ENCODE measurements at regions not wholly inside any gene's neighbourhood (a gene's known extent, or its start where the extent isn't known, plus 50 kb on each side); places are given as distances from the start of the nearest gene placed in this dataset.

DNA sequence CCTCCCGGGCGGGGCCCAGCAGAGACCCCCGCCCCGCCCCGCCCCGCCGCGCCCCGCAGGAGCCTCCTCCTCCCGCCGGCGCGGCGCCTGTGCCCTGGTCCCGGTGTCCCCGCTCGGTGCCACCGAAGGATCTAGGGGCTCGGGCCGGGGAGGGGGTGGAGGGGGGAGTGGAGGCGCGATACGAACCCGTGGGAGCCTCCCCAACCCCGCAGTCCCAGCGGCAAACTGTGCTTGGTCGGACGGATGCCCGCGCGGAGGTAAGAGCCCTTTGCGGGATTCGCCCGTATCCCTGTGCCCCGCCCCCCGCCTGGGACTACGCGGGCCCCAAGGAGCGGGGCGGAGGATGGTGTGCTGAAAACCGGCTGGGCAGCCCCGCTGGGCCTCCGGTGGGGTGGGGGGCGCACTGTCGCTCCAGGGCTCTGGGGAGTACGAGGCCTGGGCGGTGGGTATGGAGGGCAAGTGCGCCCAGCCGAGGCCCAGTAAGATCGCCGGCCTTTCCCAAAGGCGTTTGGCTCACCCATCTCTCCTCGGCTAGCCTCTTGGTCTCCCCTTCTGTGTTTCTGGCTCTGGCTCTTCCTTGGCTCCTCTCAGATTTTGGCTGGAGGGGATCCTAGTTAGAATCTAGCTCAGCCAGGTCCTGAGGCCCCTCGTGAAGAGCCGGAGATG is 65.6 kb upstream of the POLG start:
- POLR2A ChIA-PET (ENCODE audit: low non-redundant PET): interaction anchor here (1.0 kb wide), 1 partner anchor 21 kb away, joined by 3 read pairs; no protein-coding TSS in a partner anchor
- CTCF ChIA-PET: interaction anchor here (1.0 to 6.0 kb wide), 5 partner anchors 11 to 61 kb away, joined by 3 to 84 read pairs (median 4); no protein-coding TSS in a partner anchor
- no peak overlapping the region for H3K27ac ChIP-seq
- TF ChIP-seq, protein P1, sequence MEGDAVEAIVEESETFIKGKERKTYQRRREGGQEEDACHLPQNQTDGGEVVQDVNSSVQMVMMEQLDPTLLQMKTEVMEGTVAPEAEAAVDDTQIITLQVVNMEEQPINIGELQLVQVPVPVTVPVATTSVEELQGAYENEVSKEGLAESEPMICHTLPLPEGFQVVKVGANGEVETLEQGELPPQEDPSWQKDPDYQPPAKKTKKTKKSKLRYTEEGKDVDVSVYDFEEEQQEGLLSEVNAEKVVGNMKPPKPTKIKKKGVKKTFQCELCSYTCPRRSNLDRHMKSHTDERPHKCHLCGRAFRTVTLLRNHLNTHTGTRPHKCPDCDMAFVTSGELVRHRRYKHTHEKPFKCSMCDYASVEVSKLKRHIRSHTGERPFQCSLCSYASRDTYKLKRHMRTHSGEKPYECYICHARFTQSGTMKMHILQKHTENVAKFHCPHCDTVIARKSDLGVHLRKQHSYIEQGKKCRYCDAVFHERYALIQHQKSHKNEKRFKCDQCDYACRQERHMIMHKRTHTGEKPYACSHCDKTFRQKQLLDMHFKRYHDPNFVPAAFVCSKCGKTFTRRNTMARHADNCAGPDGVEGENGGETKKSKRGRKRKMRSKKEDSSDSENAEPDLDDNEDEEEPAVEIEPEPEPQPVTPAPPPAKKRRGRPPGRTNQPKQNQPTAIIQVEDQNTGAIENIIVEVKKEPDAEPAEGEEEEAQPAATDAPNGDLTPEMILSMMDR (conservative IDR thresholded peaks at IDR 0.05; ENCODE audit: low read depth): no peak
- DNase-seq (ENCODE audit: low spot score): no peak

DNA sequence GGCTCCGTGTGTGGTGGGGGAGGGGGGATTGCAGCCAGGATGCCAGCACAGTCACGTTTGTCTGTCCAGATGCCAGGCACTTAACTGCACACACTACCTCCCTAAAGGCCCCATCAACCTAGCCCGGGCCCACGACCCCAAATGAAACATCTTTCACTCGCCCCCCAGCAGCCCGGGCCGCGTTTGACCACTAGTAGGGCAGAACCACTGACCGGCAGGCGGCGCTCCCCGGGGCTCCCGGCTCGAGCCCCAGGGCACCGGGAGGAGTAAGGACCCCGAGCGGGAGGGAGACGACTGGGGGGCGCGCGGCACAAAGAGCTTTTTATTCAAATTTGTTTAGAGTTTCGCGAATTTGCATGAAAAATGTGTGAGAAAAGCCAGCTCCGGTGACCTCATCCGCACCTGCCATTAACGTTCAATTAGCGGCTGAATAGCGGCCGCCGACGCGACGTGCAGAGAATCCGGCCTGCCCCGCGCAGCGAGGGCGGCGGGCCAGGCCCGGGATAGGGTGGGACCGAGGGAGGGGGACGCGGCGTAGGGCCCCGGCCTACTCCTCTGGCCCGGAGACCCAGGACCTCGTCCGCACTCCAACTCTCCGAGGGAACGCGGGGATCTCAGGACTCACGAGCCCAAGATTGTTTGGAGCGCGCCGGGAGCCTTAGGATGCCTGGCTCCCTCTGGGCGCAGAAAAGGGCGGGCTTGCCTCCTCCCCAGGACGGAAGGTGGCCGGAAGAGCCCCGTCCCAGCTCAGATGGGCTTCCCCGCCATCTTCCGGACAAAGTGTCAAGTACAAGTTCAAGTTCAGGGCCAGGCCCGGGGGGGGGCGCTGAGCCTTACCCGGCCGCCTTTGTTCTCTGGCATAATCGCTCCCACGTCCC is 64.9 kb upstream of the POLG start:
- TF ChIP-seq, protein P1 (conservative IDR thresholded peaks at IDR 0.05; ENCODE audit: low read depth): peak; percentile 12; the same call in 1 of the 2 replicates
- POLR2A ChIA-PET (ENCODE audit: low non-redundant PET): interaction anchor here (1.0 kb wide), 1 partner anchor 20 kb away, joined by 3 read pairs; no protein-coding TSS in a partner anchor
- peak; percentile 57 for DNase-seq (ENCODE audit: low spot score)
- CTCF ChIA-PET: interaction anchor here (1.0 to 6.0 kb wide), 5 partner anchors 10 to 60 kb away, joined by 3 to 84 read pairs (median 4); no protein-coding TSS in a partner anchor
- no peak overlapping the region for H3K27ac ChIP-seq

DNA sequence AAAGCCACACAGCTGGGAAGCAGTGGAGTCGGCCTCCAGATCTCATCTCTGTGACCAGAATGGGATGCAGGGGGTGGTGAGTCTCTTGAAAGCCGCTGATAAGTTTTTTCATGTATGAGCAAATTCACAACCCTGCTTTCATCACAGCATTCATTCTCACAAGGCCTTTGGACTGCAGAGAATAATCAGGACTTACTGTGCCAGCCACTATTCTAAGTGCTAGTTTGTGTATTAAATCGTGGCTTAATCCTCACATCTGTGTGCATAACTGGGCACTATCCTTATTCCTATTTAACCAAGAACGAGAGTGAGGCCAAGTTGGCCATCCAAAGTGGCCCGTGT is 64.2 kb upstream of the POLG start:
- no peak overlapping the region for H3K27ac ChIP-seq
- DNase-seq (ENCODE audit: low spot score): no peak
- ChIA-PET POLR2A (ENCODE audit: low non-redundant PET) (interaction anchor here (1.0 kb wide), 1 partner anchor 19 kb away, joined by 3 read pairs; no protein-coding TSS in a partner anchor), CTCF (interaction anchor here (1.0 to 6.0 kb wide), 4 partner anchors 9 to 40 kb away, joined by 3 to 84 read pairs (median 4); no protein-coding TSS in a partner anchor)
- TF ChIP-seq, protein P1 (conservative IDR thresholded peaks at IDR 0.05; ENCODE audit: low read depth): no peak

DNA sequence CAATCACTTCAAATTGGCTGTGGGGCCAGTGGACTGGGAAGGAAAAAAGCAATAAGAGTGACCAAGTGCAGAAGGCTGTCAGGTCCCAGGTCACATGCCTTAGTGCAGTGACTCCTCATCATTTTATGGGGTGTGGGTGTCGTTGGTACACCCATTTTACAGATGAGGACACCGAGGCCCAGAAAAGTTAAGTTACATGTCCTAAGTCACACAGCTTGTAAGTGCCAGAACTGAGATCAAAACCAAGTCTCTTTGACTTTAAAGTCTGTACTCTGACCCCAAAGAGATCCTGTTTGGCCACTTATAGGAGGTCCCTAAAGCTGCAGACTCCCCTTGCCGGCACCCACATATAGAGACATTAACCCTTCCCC is 63.0 kb upstream of the POLG start:
- CTCF ChIA-PET: interaction anchor here (6.0 kb wide), 1 partner anchor 39 kb away, joined by 84 read pairs; no protein-coding TSS in a partner anchor
- POLR2A ChIA-PET (ENCODE audit: low non-redundant PET): no interaction called here
- H3K27ac ChIP-seq: no peak overlapping the region; the same call in 1 of the 2 replicates
- DNase-seq (ENCODE audit: low spot score): no peak
- TF ChIP-seq, protein P1 (conservative IDR thresholded peaks at IDR 0.05; ENCODE audit: low read depth): no peak

DNA sequence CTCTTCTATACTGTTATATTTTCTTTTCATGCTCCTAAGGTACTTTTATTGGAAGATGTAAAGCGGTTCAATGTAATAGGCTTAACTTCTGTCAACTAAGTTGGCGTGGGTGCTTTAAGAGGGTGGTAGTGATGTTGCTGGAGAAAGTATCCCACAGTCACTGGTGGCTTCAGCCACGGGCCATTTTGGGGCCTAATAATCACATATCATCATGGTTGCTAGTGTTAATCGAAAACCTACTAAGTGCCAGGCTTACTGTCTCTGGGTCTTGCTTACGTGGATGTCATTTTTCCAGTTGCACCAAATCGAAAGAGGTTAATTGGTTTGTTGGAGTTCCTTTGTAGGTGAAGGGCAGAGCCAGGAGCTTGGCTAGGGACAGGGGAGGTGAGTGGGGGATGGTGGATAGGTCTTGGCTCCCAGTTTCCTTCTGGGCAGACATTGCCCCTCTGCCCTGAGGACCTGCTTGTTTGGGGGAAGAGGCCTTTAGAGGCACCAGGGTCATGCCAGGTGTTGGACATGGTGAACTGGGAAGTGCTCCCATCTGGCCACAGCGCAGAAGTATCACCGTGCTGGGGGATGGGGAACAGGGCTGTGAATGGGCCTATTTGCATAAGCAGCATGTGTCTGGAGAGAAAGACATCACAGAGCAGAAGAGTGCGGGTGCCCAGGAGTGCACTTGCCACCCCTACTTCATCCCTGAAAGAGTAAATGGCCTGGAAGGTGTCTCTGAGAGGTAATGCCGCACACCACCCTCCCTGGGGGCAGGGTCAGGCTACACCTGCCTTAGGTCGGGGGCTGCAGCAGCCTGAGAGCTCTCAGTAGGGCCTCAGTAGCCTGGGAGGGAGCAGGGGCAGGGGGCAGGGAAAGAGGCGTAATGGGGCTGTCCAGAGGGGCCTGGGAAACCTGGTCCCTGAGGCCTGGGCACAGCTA is 62.4 kb upstream of the POLG start:
- POLR2A ChIA-PET (ENCODE audit: low non-redundant PET): no interaction called here
- TF ChIP-seq, protein P1 (conservative IDR thresholded peaks at IDR 0.05; ENCODE audit: low read depth): no peak
- CTCF ChIA-PET: interaction anchor here (6.0 kb wide), 1 partner anchor 38 kb away, joined by 84 read pairs; no protein-coding TSS in a partner anchor
- H3K27ac ChIP-seq: peak overlapping the region; percentile 30; the same call in 1 of the 2 replicates
- no peak for DNase-seq (ENCODE audit: low spot score)
